ENCODE measurements at regions not wholly inside any gene's neighbourhood (a gene's known extent, or its start where the extent isn't known, plus 50 kb on each side); places are given as distances from the start of the nearest gene placed in this dataset.
"Not testable (repeated sequence)": the region's sequence is repeated elsewhere in the genome, so short reads cannot be mapped to it uniquely, and the experiment has no call there.

DNA sequence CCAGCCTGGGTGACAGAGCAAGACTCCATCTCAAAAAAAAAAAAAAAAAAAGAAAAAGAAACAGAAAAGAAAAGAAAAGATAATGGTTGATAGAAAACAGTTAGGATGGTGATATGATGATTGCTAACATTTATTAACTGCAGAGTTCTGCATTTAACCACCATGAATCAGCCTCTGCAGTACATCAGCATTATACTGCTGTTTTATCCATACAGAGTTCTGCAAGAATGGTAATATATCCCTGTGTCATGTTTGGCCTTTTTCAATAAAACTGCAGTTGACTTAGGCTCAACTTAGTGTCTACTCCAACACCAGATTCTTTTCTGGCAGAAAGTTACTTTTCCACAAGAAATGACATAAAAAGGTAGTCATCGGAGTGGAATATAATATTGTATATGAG is 62.6 kb downstream of the DUSP6 start:
- no peak for DNase-seq

DNA sequence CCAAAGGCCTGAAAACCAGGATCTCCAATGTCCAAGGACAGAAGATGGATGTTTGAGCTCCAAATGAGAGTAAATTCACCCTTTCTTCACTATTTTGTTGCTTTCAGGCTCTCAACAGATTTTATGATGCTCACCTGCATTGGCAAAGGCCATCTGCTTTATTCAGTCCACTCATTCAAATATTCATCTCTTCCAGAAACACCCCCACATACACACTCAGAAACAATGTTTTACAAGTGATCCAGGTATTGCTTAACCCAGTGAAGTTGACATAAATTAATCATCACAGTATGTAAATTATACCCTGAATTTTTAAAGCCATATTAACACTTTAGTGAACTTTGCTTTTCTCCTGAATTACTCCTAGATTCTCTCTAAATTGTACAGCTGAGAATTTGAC is 63.3 kb downstream of the DUSP6 start:
- no peak for DNase-seq

DNA sequence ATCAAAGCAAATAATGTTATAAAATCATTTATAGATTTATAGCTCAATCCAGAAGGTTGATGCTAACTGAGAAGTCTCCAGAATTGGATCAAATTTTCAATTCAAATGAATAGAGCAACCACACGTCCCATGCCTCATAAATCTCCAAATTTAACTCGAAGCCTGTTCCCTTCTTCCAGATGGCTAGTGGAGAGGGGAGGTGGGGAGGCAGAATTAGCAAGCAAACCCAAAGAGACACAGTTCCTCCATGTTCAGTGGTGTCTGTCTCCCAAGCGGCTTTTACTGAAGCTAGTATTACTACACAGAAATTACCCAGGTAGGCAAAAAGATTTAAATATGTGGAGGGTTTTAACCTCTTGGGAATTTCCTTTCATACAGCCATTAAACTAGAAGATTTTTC is 65.8 kb downstream of the DUSP6 start:
- no peak for DNase-seq

DNA sequence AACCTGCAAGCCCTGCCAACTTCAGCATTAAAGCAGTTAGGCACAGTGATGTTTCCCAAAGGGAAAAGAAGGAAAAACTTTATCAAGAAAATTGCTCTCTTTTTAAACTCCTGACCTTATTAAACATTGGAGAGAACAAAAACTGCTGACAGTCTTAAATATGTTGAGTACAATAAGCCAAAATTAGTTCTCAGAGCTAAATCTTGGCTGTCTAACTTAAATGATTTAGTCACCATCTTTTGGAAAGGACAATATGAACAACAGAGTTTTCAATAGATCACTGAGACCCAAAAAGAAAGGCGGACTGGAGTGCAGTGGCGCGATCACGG is 70.8 kb downstream of the DUSP6 start:
- no peak for DNase-seq

DNA sequence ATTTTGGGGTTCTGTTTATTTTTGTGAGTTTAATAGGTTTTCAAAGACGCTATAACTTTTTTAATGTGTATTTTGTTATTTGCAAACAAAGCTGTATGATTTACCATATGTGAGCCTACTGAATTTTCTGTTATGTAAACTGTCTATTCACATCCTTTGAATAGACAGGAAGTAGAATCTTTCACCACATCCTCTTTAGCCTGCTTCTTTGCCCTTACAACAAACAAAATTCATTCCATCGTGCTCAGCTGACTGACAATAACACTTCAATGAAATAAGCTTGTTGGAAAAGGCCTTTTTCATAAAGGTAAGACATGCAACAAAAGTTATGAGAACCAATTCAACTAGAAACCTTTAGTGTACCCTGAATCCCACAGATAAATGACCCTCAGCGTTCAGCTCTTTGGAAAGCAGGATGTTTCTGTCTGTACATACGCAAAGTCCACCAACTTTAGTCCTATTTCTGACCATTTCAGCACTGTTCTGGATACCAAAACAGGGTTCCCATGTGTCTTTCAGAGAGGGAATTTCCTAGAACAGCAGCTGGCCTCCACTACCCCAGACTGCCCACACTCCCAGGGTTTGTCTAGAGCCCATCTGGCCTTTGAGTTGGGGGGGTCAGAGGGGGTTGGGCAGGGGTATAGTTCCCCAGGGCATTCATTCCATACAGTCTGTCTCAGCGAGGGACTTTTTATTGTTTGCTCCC is 71.3 kb downstream of the DUSP6 start:
- DNase-seq = no peak

DNA sequence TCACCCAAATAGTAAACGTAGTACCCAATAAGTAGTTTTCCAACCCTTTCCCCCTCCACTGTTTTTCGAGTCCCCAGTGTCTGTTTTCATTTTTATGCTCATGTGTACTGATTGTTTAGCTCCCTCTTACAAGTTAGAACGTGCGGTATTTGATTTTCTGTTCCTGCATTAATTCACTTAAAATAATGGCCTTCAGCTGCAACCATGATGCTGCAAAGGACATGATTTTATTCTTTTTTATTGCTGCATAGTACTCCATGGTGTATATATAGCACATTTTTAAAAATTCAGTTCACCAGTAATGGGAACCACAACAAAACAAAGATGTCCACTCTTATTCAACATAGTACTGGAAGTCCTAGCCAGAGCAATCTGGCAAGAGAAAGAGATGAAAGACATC is 72.8 kb downstream of the DUSP6 start:
- DNase-seq = no peak

DNA sequence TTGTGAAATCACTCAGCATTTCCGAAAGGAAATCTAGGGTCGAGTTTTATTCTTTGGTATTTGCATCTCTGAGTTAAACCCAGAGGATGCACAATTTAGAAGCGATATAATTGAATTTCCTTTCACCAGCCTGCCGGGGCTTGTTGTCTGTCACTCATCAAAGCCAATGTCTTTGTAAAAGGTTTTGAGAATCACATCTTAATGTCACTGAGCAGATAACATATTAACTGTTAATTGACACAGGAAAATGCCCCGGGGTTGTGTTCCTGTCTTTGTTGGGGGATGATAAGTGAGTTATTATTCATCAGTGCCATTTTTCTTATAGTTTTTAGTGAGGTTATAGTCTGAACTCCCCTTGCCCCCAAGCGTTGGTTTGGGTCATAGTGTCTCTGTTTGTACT is 73.4 kb downstream of the DUSP6 start:
- peak; percentile 29 for DNase-seq

DNA sequence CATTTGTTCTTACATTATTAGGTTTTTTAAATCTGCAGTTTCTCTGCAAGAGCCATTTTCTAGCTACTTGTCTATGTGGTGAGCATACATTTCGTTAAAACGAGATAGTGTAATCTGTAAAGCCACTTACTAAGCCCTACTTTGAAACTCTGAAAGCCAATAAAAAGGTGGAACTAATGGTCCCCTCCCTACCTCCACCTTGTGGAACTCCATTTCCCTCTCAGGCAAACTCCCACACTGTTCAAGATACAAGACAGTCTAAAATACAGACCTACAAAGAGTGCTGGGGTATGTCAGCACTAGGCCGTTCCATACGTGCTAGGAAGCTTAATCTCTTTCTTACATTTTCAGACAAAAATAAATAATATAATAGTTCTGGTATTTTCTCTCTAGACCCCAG is 74.1 kb downstream of the DUSP6 start:
- DNase-seq = no peak

DNA sequence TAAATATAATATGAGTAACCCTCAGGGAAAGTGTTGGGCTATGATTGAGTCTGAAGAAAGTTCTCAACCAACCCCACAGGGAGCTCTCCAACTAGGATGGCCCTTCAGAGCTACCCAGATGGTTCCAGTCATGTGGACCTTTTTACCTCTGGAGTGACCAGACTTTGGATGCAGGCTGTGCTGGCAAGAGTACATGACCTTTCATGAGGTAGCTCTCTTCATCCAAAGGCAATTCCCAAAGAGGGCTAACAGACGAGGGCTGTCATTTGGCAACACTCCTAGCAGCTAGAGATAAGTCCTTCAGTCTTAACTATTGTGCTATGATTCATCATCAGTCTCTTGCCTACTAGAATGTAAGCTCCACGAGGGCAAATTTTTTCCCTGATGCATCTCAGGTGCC is 75.4 kb downstream of the DUSP6 start:
- DNase-seq = no peak

DNA sequence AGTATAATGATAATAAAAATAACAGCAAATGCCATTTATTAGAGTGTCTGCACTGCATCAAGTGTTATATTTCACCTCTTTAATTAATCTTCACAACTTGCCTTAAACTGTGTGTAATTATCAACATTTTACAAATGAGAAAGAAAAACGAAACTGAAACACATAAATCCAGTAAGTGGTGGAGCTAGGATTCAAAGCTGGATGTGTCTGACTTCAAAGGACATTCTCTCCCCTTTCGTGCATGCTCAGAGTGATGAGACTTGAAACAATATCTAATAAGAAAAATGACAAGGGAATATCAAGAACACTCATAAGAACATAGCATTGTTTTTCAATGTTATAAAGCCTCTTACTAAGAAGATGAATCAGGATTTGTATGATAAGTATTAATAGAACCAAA is 78.8 kb downstream of the DUSP6 start:
- DNase-seq = no peak

DNA sequence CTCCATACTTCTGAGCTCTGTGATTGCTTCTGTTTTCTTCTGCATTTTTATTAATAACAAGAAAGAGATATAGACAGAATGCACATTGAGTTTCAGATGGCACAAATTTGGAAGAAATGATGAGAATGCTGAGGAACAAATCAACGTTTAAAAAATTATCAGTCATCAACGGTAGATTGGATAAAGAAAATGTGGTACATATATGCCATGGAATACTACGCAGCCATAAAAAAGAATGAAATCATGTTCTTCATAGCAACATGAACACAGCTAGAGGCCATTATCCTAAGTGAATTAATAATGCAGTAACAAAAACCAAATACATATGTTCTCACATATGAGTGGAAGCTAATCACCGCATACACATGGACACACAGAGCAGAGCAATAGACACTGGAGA is 81.8 kb downstream of the DUSP6 start:
- no peak for DNase-seq

DNA sequence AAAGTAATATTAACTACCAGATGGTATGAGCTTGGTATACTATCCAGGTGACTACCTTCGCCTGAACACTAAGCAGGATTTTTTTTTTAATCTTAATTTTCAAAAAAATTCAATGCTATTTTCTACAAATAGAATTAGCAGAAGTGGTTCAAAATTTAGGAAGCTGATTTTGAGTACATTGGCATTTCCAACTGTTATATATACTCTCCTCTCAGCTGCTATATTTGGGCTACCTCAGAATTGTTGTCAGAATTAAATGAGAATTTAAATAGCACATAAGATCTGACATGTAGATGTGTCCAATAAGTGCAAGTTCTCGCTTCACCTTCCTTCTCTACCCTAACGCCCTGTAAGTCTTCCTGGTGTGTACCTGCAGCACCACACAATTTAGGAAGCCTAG is 83.1 kb downstream of the DUSP6 start:
- no peak for DNase-seq

DNA sequence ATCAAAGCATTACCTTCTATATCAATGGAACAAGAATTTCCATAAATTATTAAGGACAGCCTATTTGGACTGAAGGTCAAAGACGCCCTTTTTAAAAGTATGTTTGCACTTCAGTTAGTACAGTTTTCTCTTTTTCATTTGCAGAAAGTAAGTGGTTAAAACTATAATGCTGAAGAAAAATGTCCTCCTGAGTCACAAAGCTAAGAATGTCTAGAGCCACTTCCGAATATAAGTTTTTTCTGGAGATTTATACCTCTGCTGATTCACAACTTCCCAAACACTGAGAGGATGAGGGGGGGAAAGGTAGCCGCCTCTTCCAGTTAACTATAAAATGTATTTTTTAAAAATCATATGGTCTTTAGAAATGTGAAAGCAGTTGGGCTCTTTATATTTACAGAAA is 84.9 kb downstream of the DUSP6 start:
- no peak for DNase-seq

DNA sequence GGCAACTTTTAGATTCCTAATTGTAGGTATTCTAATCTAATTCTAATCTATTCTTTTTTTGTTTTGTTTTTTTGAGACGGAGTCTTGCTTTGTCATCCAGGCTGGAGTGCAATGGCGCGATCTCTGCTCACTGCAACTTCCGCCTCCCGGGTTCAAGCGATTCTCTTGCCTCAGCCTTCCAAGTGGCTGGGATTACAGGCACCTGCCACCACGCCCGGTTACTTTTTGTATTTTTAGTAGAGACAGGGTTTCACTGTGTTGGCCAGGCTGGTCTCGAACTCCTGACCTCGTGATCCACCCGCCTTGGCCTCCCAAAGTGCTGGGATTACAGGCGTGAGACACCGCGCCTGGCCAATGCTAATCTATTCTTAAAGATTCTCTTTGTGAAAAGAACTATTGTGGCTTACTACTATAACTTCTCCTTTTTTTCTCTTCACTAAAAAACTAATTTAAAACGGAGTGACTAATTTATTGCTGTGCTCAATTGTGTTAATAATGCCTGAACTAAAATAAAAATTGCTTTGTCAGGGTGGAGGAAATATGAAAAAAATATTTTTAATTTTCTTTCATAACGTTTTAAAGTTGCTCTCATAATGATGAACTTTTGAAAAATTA is 85.6 kb downstream of the DUSP6 start:
- DNase-seq = not testable (repeated sequence)

DNA sequence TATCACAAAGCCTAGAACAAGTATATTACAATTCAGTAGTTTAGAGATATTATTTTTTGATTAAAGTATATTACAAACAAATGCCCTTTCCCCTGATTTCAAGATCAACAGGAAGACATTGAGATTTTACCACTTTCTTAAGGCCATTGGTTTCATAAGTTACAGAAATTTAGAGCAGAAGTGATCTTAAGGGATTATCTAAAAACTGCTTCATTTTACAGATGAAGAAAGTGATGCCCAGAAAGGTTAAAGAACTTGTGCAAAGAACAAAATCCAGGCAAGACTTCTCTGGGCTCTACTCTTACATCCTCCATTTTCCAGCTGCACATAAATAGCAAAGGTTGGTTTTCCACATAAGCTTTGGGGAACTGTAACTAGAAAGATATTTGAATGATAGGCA is 87.5 kb downstream of the DUSP6 start:
- DNase-seq = no peak

DNA sequence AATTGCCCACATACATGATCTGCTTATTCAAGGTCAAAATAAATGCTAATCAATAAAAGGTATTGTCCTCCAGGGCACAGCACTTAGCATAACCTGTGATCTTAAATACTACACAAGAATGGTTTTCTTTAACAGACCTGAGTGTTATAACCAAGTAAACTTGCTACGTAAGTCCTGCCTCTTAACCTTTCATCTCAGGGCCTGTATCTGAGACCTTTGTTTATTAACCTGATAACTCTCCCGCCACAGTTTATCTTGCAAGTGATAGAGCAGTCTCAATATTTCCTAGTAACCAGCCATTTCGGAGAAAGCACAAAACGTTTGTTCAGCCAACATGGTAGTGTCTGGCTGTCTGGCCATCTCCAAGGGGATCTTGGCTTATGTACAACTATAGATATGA is 88.4 kb downstream of the DUSP6 start:
- no peak for DNase-seq

DNA sequence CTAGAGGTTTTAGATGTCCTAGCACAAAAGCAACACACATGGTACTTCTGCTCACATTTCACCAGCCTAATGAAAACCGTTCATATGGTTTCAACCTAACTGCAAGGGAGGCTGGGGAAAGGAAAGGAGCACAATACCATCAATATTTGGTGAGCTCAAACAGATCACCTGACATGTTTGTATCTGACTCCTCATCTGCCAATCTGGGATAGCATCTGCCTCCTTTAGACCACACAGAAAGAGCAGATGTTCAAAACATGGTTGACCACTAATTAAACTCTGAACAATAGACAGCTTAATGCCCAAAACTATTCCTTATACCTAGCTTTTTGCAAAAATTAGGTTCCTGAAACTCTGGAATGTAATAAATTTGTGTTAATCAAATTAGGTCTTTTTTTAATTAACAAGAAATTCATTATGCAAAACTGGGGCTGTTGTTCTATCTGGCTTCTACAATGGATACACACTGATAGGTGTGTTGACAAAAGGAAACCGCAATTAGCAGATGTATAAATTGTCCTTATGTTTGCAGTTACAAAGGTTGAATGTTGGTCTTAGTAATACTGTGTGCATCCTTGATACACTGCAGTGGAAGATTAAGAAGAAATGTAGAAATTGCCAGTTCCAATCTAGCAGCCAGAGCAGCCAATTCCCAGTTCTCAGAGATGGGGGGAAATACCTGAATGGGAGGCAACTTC is 89.3 kb downstream of the DUSP6 start:
- no peak for DNase-seq

DNA sequence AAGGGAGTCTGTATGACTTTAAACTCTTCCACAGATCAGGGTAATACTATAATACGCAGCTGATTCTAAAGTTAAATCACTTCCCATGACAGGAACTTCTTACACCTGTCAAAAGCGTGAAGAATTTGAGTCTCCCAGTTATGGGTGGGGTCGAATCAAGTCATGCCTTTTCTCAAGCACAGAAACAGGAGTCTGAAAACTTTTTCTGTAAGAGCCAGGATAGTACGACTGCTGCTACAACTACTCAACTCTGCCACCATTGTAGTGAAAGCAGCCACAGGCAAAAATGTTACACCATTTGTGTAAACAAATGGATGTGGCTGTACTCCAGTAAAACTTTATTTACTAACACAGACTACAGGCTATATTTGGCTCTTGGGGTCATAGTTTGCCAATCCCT is 90.3 kb downstream of the DUSP6 start:
- no peak for DNase-seq

DNA sequence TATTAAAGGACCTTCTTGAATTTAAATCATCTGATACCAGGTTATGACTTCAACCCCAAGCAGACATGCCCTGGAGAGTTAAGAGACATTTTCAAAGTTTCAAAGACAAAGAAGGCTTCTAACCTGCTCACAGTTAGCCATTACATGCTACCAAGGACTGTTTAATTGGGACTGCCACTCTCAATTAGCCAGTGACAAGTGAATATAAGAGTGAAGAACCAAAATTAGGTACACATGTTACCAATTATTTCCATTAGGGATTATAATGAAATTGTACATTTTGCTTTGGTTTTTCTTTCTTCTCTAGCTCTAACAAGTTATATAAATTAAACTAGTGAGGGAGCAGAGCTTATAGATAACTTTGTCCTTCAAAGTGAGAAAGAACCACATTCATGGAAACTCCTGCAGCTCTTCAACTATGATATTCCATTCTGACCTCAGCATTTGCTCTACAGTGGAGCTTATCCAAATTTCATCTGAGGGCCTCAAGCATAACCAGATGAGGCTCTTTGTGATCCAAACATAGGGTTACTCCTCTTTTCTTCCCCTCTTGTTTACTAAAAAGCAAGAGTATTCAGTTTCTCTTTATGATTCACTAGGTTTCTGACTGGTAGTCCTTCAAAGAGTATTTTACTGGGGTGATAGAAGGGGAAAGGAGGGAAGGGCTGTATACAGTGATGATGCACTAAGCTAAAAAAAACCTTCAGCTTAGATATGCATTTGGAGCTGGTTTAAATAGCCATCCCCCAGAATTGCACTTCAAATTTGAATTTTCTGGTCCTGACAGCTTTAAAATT is 91.3 kb downstream of the DUSP6 start:
- DNase-seq = no peak

DNA sequence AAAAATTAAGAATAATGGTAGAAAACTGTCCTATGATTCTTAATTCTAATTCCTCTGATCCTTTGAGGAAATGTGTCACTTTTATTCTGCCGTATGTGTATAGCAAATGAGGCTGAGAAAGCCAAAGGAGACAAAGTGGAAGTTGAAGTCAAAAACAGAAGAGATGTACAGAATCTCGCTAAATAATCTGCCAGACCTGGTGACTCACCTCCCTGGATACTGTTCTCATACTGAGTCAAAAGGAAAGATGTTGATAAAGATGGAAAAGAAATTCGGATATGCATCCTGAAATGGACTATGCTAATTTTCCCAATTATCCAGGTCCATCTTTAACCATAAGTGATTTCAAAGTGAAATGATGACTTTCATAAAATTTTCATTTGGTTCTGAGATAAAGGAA is 92.5 kb downstream of the DUSP6 start:
- DNase-seq = no peak

DNA sequence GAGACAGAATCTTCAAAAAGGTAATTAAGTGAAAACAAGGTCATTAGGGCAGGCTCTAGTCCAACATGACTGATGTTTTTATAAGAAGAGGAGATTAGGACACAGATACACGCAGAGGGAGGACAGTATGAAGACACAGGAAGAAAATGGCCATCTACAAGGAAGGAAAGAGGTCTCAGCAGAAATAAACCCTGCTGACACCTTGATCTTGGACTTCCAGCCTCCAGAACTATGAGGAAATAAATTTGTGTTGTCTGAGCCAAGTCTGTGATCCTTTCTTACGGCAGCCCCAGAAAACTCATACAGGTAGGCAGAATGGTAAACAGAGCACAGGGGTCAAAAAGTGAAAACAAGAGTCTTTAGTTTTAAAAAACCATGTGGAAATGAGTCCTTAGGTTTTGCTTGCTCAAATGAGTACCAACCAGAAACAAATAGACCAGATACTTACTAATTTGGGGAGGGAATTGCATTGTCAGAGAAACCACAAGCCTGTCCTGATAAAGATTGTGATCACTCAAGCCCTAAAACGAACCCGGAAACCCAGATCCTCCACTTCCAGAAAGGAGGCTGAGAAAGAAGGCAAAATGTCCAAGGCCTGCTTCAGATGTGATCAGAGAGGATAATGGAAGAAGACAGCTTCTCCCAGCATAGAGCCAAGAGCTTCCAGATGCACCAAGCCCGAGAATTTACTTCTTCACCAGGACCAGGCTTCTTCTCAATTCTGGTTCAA is 93.9 kb downstream of the DUSP6 start:
- DNase-seq = no peak

DNA sequence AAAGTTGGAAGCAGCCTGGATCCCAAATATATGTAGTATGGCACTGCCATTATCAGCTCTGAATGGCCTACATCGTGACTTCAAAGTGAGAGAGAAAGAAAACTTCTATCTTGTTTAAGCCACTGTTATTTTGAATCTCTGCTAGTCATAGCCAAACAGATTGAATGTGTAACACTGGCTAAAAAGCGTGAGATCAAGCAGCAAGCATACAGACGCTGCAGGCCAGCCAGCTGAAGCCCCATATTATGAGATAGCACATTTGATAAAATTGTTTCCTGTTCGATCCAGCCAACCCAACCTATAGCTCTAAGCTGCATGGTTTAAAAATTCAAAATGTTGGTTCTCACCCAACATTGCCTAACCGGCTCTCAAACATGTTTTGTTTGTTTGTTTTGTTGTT is 95.0 kb downstream of the DUSP6 start:
- DNase-seq = no peak

DNA sequence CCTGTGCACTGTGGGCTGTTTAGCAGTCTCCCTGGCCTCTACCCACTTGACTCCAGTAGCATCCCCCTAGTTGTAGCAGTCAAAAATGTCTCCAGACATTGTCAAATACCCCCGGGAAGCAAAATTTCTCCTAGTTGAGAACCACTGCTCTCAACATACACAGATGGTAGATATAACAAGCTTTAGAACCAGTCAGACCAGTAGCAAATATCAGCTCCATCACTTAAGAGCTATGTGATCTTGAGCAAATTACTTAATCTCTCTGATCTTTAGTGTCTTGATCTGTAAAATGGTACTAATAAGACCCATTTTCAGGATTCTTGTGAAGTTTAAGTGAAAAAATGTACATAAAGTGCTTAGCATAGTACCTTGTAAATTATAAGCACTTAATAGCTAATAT is 96.2 kb downstream of the DUSP6 start:
- no peak for DNase-seq

Data from NCI-H1436 (cell line).